Osteocyte (in vitro differentiated cells): ENCODE measurements at regions not wholly inside any gene's neighbourhood (a gene's known extent, or its start where the extent isn't known, plus 50 kb on each side); places are given as distances from the start of the nearest gene placed in this dataset.

Experiments used
- DNase-seq: peaks from one replicate; pipeline ENCODE4 v3.0.0; 2021; ENCODE audit warnings: mixed read lengths; ENCODE audit not compliant: unreplicated experiment; ENCODE audit errors: extremely low spot score
- H3K27ac Mint-ChIP-seq: one replicate; pipeline ENCODE4 v1.8.0; 2021; ENCODE audit warnings: mild to moderate bottlenecking, mixed read lengths; ENCODE audit not compliant: unreplicated experiment
- H3K27me3 Mint-ChIP-seq: one replicate; pipeline ENCODE4 v1.8.0; 2021; ENCODE audit warnings: mixed read lengths; ENCODE audit not compliant: unreplicated experiment
- H3K36me3 Mint-ChIP-seq: one replicate; pipeline ENCODE4 v1.8.0; 2021; ENCODE audit warnings: mixed read lengths; ENCODE audit not compliant: unreplicated experiment
- H3K4me1 Mint-ChIP-seq: one replicate; pipeline ENCODE4 v1.8.0; 2021; ENCODE audit warnings: mixed read lengths; ENCODE audit not compliant: unreplicated experiment
- H3K4me3 Mint-ChIP-seq: one replicate; pipeline ENCODE4 v1.8.0; 2021; ENCODE audit warnings: mild to moderate bottlenecking, moderate library complexity, mixed read lengths; ENCODE audit not compliant: unreplicated experiment
- H3K9me3 Mint-ChIP-seq: one replicate; pipeline ENCODE4 v1.8.0; 2021; ENCODE audit warnings: mixed read lengths; ENCODE audit not compliant: unreplicated experiment
- TF ChIP-seq, protein P1 (sequence below): fragments of 200-600 bp; sonication (generic); IDR thresholded peaks from 2 replicates; pipeline ENCODE4 v1.5.0; 2021; ENCODE audit warnings: antibody characterized with exemption, mild to moderate bottlenecking, moderate library complexity

DNA sequence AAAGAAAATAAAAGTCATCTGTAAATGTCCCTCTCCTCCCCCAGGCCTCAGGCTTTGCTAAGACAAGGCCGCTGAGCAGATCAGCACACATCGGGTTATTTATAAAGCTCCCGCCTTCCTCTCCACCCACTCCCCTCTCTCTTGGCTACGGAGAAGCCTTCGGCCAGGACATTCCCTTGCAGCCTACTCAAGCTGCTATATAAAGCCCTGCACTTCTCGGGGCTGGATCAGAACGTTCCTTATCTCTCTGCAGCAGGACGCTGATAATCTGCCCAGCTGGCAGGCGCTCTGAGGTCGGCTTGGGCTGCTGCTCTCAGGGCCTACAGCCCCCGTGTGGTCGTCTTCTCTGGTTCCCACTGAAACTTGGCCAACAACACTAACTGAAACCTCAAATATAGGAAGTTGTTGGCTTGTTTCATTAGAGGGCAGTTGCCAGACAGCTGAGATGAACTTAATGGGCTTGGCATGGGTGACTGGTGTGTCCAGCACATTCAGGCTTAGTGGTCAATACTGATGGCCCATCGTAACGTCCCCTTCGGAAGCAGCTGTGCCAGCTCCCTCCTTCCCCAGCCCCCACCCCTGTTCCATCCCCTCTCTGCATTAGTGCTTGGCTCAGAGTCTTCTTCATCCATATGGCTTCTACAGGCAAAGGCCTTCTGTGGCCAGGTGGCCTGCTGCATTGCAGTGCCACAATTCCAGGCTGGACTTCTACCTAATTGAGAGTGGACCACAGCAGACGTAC lies 64.6 kb downstream of the IER5 start:
- H3K4me1 Mint-ChIP-seq = peaks cover 7% of the 10 kb centered on the region
- DNase-seq = no peak
- H3K4me3 Mint-ChIP-seq = no peak overlapping the region
- H3K27me3 Mint-ChIP-seq = peaks cover 9% of the 10 kb centered on the region
- H3K36me3 Mint-ChIP-seq = no peaks in the 10 kb centered on the region
- TF ChIP-seq, protein P1, sequence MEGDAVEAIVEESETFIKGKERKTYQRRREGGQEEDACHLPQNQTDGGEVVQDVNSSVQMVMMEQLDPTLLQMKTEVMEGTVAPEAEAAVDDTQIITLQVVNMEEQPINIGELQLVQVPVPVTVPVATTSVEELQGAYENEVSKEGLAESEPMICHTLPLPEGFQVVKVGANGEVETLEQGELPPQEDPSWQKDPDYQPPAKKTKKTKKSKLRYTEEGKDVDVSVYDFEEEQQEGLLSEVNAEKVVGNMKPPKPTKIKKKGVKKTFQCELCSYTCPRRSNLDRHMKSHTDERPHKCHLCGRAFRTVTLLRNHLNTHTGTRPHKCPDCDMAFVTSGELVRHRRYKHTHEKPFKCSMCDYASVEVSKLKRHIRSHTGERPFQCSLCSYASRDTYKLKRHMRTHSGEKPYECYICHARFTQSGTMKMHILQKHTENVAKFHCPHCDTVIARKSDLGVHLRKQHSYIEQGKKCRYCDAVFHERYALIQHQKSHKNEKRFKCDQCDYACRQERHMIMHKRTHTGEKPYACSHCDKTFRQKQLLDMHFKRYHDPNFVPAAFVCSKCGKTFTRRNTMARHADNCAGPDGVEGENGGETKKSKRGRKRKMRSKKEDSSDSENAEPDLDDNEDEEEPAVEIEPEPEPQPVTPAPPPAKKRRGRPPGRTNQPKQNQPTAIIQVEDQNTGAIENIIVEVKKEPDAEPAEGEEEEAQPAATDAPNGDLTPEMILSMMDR = no peak
- no peak overlapping the region for H3K27ac Mint-ChIP-seq
- no peaks in the 10 kb centered on the region for H3K9me3 Mint-ChIP-seq

DNA sequence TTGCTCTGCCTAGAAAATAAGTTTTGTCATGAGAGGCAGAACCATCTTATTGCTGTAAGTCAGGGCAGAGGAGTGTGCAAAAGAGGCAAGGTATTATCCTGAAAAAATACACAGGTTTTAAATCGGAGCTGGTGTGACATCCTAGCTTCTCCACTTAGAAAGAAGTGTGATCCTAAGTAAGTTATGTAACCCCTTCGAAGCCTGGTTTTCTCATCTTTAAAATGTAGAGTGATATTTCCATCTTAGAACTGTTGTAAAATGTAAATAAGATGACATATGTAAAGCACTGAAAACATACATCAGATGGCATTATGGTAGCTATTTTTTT lies 65.1 kb downstream of the IER5 start:
- Mint-ChIP-seq H3K4me1 (peaks cover 7% of the 10 kb centered on the region), H3K27me3 (peaks cover 9% of the 10 kb centered on the region), H3K4me3 (no peak overlapping the region), H3K27ac (no peak overlapping the region), H3K36me3 (no peaks in the 10 kb centered on the region), H3K9me3 (no peaks in the 10 kb centered on the region)
- TF ChIP-seq, protein P1 = no peak
- no peak for DNase-seq

DNA sequence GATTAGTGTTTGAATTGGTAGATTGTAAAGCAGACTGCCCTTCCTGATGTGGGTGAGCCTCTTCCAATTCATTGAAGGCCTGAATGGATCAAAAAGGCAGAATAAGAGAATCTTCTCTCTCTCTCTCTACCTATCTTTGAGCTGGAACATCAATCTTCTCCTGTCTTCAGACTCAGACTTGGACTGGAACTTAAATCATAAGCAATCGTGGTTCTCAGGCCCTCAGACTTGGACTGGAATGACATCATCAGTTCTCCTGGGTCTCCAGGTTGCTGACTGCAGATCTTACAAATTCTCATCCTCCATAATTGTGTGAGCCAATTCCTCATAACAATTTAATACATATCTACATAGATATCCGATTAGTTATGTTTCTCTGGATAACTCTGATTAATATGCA lies 66.8 kb downstream of the IER5 start:
- TF ChIP-seq, protein P1 = no peak
- H3K36me3 Mint-ChIP-seq = no peaks in the 10 kb centered on the region
- DNase-seq = no peak
- H3K4me3 Mint-ChIP-seq = no peak overlapping the region
- peaks cover 10% of the 10 kb centered on the region for H3K4me1 Mint-ChIP-seq
- no peak overlapping the region for H3K27ac Mint-ChIP-seq
- no peaks in the 10 kb centered on the region for H3K9me3 Mint-ChIP-seq
- H3K27me3 Mint-ChIP-seq = peaks cover 9% of the 10 kb centered on the region

DNA sequence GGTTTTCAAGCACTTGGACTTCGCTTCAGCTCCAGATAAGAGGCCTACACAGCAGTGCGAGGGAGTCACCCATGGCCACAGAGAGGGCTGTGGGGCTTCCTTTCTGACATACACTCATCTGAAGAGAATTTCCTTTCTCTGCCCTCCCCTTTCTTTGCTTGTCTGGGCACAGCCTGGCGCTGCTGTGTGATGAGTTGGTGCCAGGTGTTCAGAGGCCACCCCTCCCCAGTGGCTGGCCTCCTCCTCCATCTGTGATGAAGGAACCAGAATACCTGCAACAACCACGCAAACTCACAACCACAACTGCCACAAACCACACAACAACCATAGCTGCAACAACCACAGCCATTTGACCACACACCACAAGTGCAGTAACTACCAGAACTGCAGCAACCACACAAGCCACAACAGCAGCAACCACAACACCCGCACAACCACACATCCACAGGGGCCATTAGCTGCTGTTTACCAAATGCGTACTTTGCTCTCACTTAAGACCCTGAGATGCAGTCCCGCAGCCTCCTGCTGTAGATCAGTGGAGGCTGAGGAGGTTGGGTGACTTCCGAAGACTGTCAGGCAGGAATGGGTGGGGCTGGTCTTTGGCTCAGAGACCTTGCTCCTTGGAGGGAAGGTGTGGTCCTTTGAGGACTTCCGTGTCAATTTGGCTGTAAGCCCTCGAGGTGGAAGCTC lies 71.1 kb downstream of the IER5 start:
- Mint-ChIP-seq H3K27me3 (peaks cover 9% of the 10 kb centered on the region), H3K27ac (no peak overlapping the region), H3K9me3 (peaks cover 18% of the 10 kb centered on the region), H3K4me3 (no peak overlapping the region), H3K4me1 (peaks cover 3% of the 10 kb centered on the region), H3K36me3 (peaks cover 2% of the 10 kb centered on the region)
- TF ChIP-seq, protein P1 = no peak
- no peak for DNase-seq

DNA sequence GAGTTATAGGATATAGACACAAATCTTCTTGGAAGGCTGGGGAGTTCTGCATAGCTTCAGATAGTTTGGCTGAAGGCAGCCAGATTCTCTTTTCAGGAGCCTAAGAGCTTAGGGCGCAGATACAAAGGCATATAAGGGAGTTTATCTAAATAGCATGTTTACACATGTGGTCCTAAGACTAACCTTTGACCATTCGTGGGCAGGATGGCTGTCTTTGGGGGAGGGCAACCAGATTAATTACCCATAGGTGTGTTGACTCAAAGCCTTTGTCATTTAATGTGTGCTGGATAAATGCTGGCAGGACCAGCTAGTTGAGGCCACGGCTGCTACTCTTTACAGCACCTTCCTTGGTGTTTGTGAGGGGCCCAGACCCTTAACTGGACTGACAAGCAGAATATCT lies 71.8 kb downstream of the IER5 start:
- TF ChIP-seq, protein P1 = no peak
- DNase-seq = no peak
- peaks cover 2% of the 10 kb centered on the region for H3K36me3 Mint-ChIP-seq
- H3K4me1 Mint-ChIP-seq = peaks cover 3% of the 10 kb centered on the region
- H3K9me3 Mint-ChIP-seq = peaks cover 21% of the 10 kb centered on the region
- no peak overlapping the region for H3K27ac Mint-ChIP-seq
- no peak overlapping the region for H3K4me3 Mint-ChIP-seq
- H3K27me3 Mint-ChIP-seq = peaks cover 12% of the 10 kb centered on the region
